Keratinocyte (primary cell): ENCODE measurements at regions not wholly inside any gene's neighbourhood (a gene's known extent, or its start where the extent isn't known, plus 50 kb on each side); places are given as distances from the start of the nearest gene placed in this dataset.

Experiments
- DNase-seq: peaks from one replicate; pipeline ENCODE4 v3.0.0-alpha.2; 2011; ENCODE audit warnings: low read depth, missing footprints, low spot score
- FAIRE-seq: peaks from 2 replicates; lab custom pipeline; 2011; peaks lifted over from hg19 to GRCh38; lab: Jason Lieb, UNC
- H2AFZ ChIP-seq: 2 replicates; pipeline ENCODE4 v1.6.0; 2012; ENCODE audit warnings: low read length, control low read depth, inconsistent platforms; ENCODE audit not compliant: control insufficient read depth
- H3K27ac ChIP-seq: 2 replicates; pipeline ENCODE4 v1.5.1; 2011; ENCODE audit warnings: low read length; ENCODE audit not compliant: control insufficient read depth, insufficient read depth
- H3K27me3 ChIP-seq: 3 replicates; pipeline ENCODE4 v1.6.0; 2011; ENCODE audit warnings: low read length; ENCODE audit not compliant: control insufficient read depth, insufficient read depth; ENCODE audit errors: extremely low read depth
- H3K36me3 ChIP-seq, 2 experiments: 2 replicates in 1 of 2; 3 replicates in 1 of 2; pipeline ENCODE4 v1.5.1; 2011; ENCODE audit warnings: low read length in 2 of 2, mild to moderate bottlenecking in 1 of 2; ENCODE audit not compliant: control insufficient read depth in 2 of 2, insufficient read depth in 2 of 2; ENCODE audit errors: extremely low read depth in 1 of 2
- H3K4me1 ChIP-seq: 3 replicates; pipeline ENCODE4 v1.5.1; 2011; ENCODE audit warnings: low read length; ENCODE audit not compliant: control insufficient read depth, insufficient read depth; ENCODE audit errors: extremely low read depth
- H3K4me2 ChIP-seq: 3 replicates; pipeline ENCODE4 v1.6.0; 2011; ENCODE audit warnings: low read depth, low read length; ENCODE audit not compliant: control insufficient read depth, insufficient read depth; ENCODE audit errors: extremely low read depth
- H3K4me3 ChIP-seq, 3 experiments: fragments of 200-600 bp in 1 of 3; sonication (generic) in 1 of 3; 2 replicates in 2 of 3; 3 replicates in 1 of 3; pipeline ENCODE4 v1.5.1; 2011 to 2016; ENCODE audit warnings: low read length in 3 of 3, mild to moderate bottlenecking in 3 of 3, control low read depth in 2 of 3, inconsistent platforms in 1 of 3, low read depth in 1 of 3, mixed read lengths in 1 of 3, mixed run types in 1 of 3, moderate library complexity in 1 of 3; ENCODE audit not compliant: control insufficient read depth in 2 of 3, insufficient read depth in 2 of 3; ENCODE audit errors: extremely low read depth in 1 of 3
- H3K79me2 ChIP-seq: 2 replicates; pipeline ENCODE4 v1.6.0; 2012; ENCODE audit warnings: low read length; ENCODE audit not compliant: control insufficient read depth, insufficient read depth
- H3K9ac ChIP-seq: 3 replicates; pipeline ENCODE4 v1.6.0; 2011; ENCODE audit warnings: low read length; ENCODE audit not compliant: control insufficient read depth, insufficient read depth; ENCODE audit errors: extremely low read depth
- H3K9me1 ChIP-seq: 3 replicates; pipeline ENCODE4 v1.6.0; 2011; ENCODE audit warnings: low read length; ENCODE audit not compliant: control insufficient read depth, insufficient read depth; ENCODE audit errors: extremely low read depth
- H3K9me3 ChIP-seq: 2 replicates; pipeline ENCODE4 v1.5.1; 2012; ENCODE audit warnings: low read depth, low read length; ENCODE audit not compliant: control insufficient read depth
- H4K20me1 ChIP-seq: 3 replicates; pipeline ENCODE4 v1.6.0; 2011; ENCODE audit warnings: low read length; ENCODE audit not compliant: control insufficient read depth, insufficient read depth; ENCODE audit errors: extremely low read depth
- CTCF ChIP-seq, 3 experiments: IDR thresholded peaks in 1 of 3; conservative IDR thresholded peaks in 1 of 3; optimal IDR thresholded peaks in 1 of 3; 2 replicates in 2 of 3; 3 replicates in 1 of 3; pipeline versions ENCODE3 to v1.5.1; 2011; ENCODE audit warnings: low read length in 3 of 3, mild to moderate bottlenecking in 3 of 3, moderate library complexity in 2 of 3, control low read depth in 1 of 3, inconsistent platforms in 1 of 3; ENCODE audit not compliant: insufficient read depth in 2 of 3; ENCODE audit errors: extremely low read depth in 1 of 3
- EZH2 ChIP-seq: IDR thresholded peaks from one replicate; pipeline ENCODE4 v1.6.1; 2012; ENCODE audit warnings: inconsistent platforms, mild to moderate bottlenecking, low read length, moderate library complexity
- dilution Hi-C: fragments of 300-500 bp; cut with MboI; formaldehyde crosslinking; loops from one replicate; pipeline ENCODE4 v1.7.0; 2020; ENCODE audit warnings: low sequenced_read_pairs; ENCODE audit not compliant: extremely low pct_ligation_motif_present

- TF ChIP-seq EZH2 (no peak), CTCF (optimal IDR thresholded peaks at IDR 0.05 in 1 of 3, IDR thresholded peaks at IDR 0.05 in 1 of 3, conservative IDR thresholded peaks at IDR 0.05 in 1 of 3; ENCODE audit: extremely low read depth in 1 of 3, insufficient read depth in 2 of 3, low read length in 3 of 3) (no peak)
- Histone ChIP-seq H2AFZ (no peak overlapping the region), H4K20me1 (no peaks in the 10 kb centered on the region), H3K4me1 (no peaks in the 10 kb centered on the region), H3K36me3 (no peaks in the 10 kb centered on the region), H3K4me3 (no peak overlapping the region), H3K4me2 (no peak overlapping the region), H3K79me2 (no peaks in the 10 kb centered on the region), H3K9me3 (no peaks in the 10 kb centered on the region), H3K9me1 (no peaks in the 10 kb centered on the region), H3K27ac (no peak overlapping the region), H3K27me3 (no peaks in the 10 kb centered on the region), H3K9ac (no peak overlapping the region)
- DNase-seq (no peak), FAIRE-seq (no peak)
- dilution Hi-C loops, result no loop called here
These were observed 189.2 kb downstream of the TOX3 start for GRCh38 chr16:52357711-52358110.

- no peaks in the 10 kb centered on the region for H3K36me3 ChIP-seq
- H3K9ac ChIP-seq, result no peak overlapping the region
- DNase-seq, result no peak
- no peak overlapping the region for H3K4me3 ChIP-seq
- H3K27me3 ChIP-seq, result no peaks in the 10 kb centered on the region
- no peaks in the 10 kb centered on the region for H3K9me1 ChIP-seq
- no peak overlapping the region for H3K4me2 ChIP-seq
- no peaks in the 10 kb centered on the region for H3K9me3 ChIP-seq
- dilution Hi-C loops, result no loop called here
- H3K79me2 ChIP-seq, result no peaks in the 10 kb centered on the region
- H3K4me1 ChIP-seq, result no peaks in the 10 kb centered on the region
- TF ChIP-seq CTCF (optimal IDR thresholded peaks at IDR 0.05 in 1 of 3, IDR thresholded peaks at IDR 0.05 in 1 of 3, conservative IDR thresholded peaks at IDR 0.05 in 1 of 3; ENCODE audit: extremely low read depth in 1 of 3, insufficient read depth in 2 of 3, low read length in 3 of 3), result no peak
- no peak for TF ChIP-seq EZH2
- no peak overlapping the region for H2AFZ ChIP-seq
- H4K20me1 ChIP-seq, result no peaks in the 10 kb centered on the region
- no peak overlapping the region for H3K27ac ChIP-seq
- no peak for FAIRE-seq
These were observed 193.7 kb downstream of the TOX3 start for GRCh38 chr16:52353249-52353648.
